ENCODE measurements at regions not wholly inside any gene's neighbourhood (a gene's known extent, or its start where the extent isn't known, plus 50 kb on each side); places are given as distances from the start of the nearest gene placed in this dataset.

GRCh38 chr4:177568931-177569330 lies 126.7 kb upstream of the AGA start:
- Histone ChIP-seq H2AFZ (ENCODE audit: low read length, unreplicated experiment) (no peak overlapping the region), H3K36me3 (ENCODE audit: insufficient read depth, low read length) (no peaks in the 10 kb centered on the region), H3K4me3 (ENCODE audit: low read depth, low read length) (no peak overlapping the region), H3K27me3 (ENCODE audit: insufficient read depth, low read length) (no peaks in the 10 kb centered on the region), H3K27ac (ENCODE audit: low read depth, low read length) (no peak overlapping the region), H3K79me2 (ENCODE audit: control insufficient read depth, insufficient read depth, low read length, unreplicated experiment) (no peaks in the 10 kb centered on the region), H3K4me1 (ENCODE audit: control insufficient read depth, insufficient read depth, low read length, unreplicated experiment) (peaks cover 4% of the 10 kb centered on the region)

GRCh38 chr4:177569434-177569833 lies 127.2 kb upstream of the AGA start:
- Histone ChIP-seq H3K27ac (ENCODE audit: low read depth, low read length) (no peak overlapping the region), H2AFZ (ENCODE audit: low read length, unreplicated experiment) (no peak overlapping the region), H3K36me3 (ENCODE audit: insufficient read depth, low read length) (no peaks in the 10 kb centered on the region), H3K27me3 (ENCODE audit: insufficient read depth, low read length) (no peaks in the 10 kb centered on the region), H3K4me1 (ENCODE audit: control insufficient read depth, insufficient read depth, low read length, unreplicated experiment) (peaks cover 5% of the 10 kb centered on the region), H3K4me3 (ENCODE audit: low read depth, low read length) (no peak overlapping the region), H3K79me2 (ENCODE audit: control insufficient read depth, insufficient read depth, low read length, unreplicated experiment) (no peaks in the 10 kb centered on the region)

GRCh38 chr4:177573507-177573906 lies 131.3 kb upstream of the AGA start:
- no peak overlapping the region for H3K4me3 ChIP-seq (ENCODE audit: low read depth, low read length)
- H3K79me2 ChIP-seq (ENCODE audit: control insufficient read depth, insufficient read depth, low read length, unreplicated experiment) = no peaks in the 10 kb centered on the region
- peaks cover 5% of the 10 kb centered on the region for H3K4me1 ChIP-seq (ENCODE audit: control insufficient read depth, insufficient read depth, low read length, unreplicated experiment)
- no peak overlapping the region for H2AFZ ChIP-seq (ENCODE audit: low read length, unreplicated experiment)
- no peaks in the 10 kb centered on the region for H3K36me3 ChIP-seq (ENCODE audit: insufficient read depth, low read length)
- H3K27ac ChIP-seq (ENCODE audit: low read depth, low read length) = no peak overlapping the region
- H3K27me3 ChIP-seq (ENCODE audit: insufficient read depth, low read length) = 0 out of 2 replicates have a peak, but pooled peaks cover 6% of the 10 kb centered on the region

- Histone ChIP-seq H3K4me1 (ENCODE audit: control insufficient read depth, insufficient read depth, low read length, unreplicated experiment) (peaks cover 5% of the 10 kb centered on the region), H2AFZ (ENCODE audit: low read length, unreplicated experiment) (no peak overlapping the region), H3K27ac (ENCODE audit: low read depth, low read length) (no peak overlapping the region), H3K36me3 (ENCODE audit: insufficient read depth, low read length) (no peaks in the 10 kb centered on the region), H3K4me3 (ENCODE audit: low read depth, low read length) (no peak overlapping the region), H3K27me3 (ENCODE audit: insufficient read depth, low read length) (0 out of 2 replicates have a peak, but pooled peaks cover 6% of the 10 kb centered on the region), H3K79me2 (ENCODE audit: control insufficient read depth, insufficient read depth, low read length, unreplicated experiment) (no peaks in the 10 kb centered on the region)
Measured at GRCh38 chr4:177574446-177574845, 132.2 kb upstream of the AGA start.

- Histone ChIP-seq H3K36me3 (ENCODE audit: insufficient read depth, low read length) (no peaks in the 10 kb centered on the region), H3K27me3 (ENCODE audit: insufficient read depth, low read length) (0 out of 2 replicates have a peak, but pooled peaks cover 6% of the 10 kb centered on the region), H2AFZ (ENCODE audit: low read length, unreplicated experiment) (no peak overlapping the region), H3K4me3 (ENCODE audit: low read depth, low read length) (no peak overlapping the region), H3K79me2 (ENCODE audit: control insufficient read depth, insufficient read depth, low read length, unreplicated experiment) (no peaks in the 10 kb centered on the region), H3K4me1 (ENCODE audit: control insufficient read depth, insufficient read depth, low read length, unreplicated experiment) (no peaks in the 10 kb centered on the region), H3K27ac (ENCODE audit: low read depth, low read length) (no peak overlapping the region)
Measured at GRCh38 chr4:177579649-177580048, 137.4 kb upstream of the AGA start.

- H3K27ac ChIP-seq (ENCODE audit: low read depth, low read length) = no peak overlapping the region
- no peaks in the 10 kb centered on the region for H3K36me3 ChIP-seq (ENCODE audit: insufficient read depth, low read length)
- no peaks in the 10 kb centered on the region for H3K4me1 ChIP-seq (ENCODE audit: control insufficient read depth, insufficient read depth, low read length, unreplicated experiment)
- H3K79me2 ChIP-seq (ENCODE audit: control insufficient read depth, insufficient read depth, low read length, unreplicated experiment) = no peaks in the 10 kb centered on the region
- H3K27me3 ChIP-seq (ENCODE audit: insufficient read depth, low read length) = no peaks in the 10 kb centered on the region
- no peak overlapping the region for H2AFZ ChIP-seq (ENCODE audit: low read length, unreplicated experiment)
- no peak overlapping the region for H3K4me3 ChIP-seq (ENCODE audit: low read depth, low read length)
Measured at GRCh38 chr4:177582992-177583391, 140.8 kb upstream of the AGA start.

- no peak overlapping the region for H3K4me3 ChIP-seq (ENCODE audit: low read depth, low read length)
- no peaks in the 10 kb centered on the region for H3K36me3 ChIP-seq (ENCODE audit: insufficient read depth, low read length)
- no peaks in the 10 kb centered on the region for H3K79me2 ChIP-seq (ENCODE audit: control insufficient read depth, insufficient read depth, low read length, unreplicated experiment)
- no peaks in the 10 kb centered on the region for H3K4me1 ChIP-seq (ENCODE audit: control insufficient read depth, insufficient read depth, low read length, unreplicated experiment)
- H2AFZ ChIP-seq (ENCODE audit: low read length, unreplicated experiment) = no peak overlapping the region
- no peak overlapping the region for H3K27ac ChIP-seq (ENCODE audit: low read depth, low read length)
- H3K27me3 ChIP-seq (ENCODE audit: insufficient read depth, low read length) = no peaks in the 10 kb centered on the region
Measured at GRCh38 chr4:177587989-177588388, 145.8 kb upstream of the AGA start.

GRCh38 chr4:177595386-177595785 lies 153.1 kb upstream of the AGA start:
- H3K27ac ChIP-seq (ENCODE audit: low read depth, low read length) = no peak overlapping the region
- H3K79me2 ChIP-seq (ENCODE audit: control insufficient read depth, insufficient read depth, low read length, unreplicated experiment) = no peaks in the 10 kb centered on the region
- no peaks in the 10 kb centered on the region for H3K27me3 ChIP-seq (ENCODE audit: insufficient read depth, low read length)

GRCh38 chr4:177596035-177596434 lies 153.8 kb upstream of the AGA start:
- H3K4me1 ChIP-seq (ENCODE audit: control insufficient read depth, insufficient read depth, low read length, unreplicated experiment) = peaks cover 10% of the 10 kb centered on the region
- no peak overlapping the region for H3K27ac ChIP-seq (ENCODE audit: low read depth, low read length)
- no peaks in the 10 kb centered on the region for H3K27me3 ChIP-seq (ENCODE audit: insufficient read depth, low read length)
- H3K79me2 ChIP-seq (ENCODE audit: control insufficient read depth, insufficient read depth, low read length, unreplicated experiment) = no peaks in the 10 kb centered on the region
- H3K4me3 ChIP-seq (ENCODE audit: low read depth, low read length) = no peak overlapping the region
- no peak overlapping the region for H2AFZ ChIP-seq (ENCODE audit: low read length, unreplicated experiment)
- H3K36me3 ChIP-seq (ENCODE audit: insufficient read depth, low read length) = no peaks in the 10 kb centered on the region

More at GRCh38 chr4:177595386-177595785, 153.1 kb upstream of the AGA start:
- Histone ChIP-seq H3K4me3 (ENCODE audit: low read depth, low read length) (no peak overlapping the region), H3K36me3 (ENCODE audit: insufficient read depth, low read length) (no peaks in the 10 kb centered on the region), H3K4me1 (ENCODE audit: control insufficient read depth, insufficient read depth, low read length, unreplicated experiment) (peaks cover 10% of the 10 kb centered on the region), H2AFZ (ENCODE audit: low read length, unreplicated experiment) (no peak overlapping the region)

- no peaks in the 10 kb centered on the region for H3K27me3 ChIP-seq (ENCODE audit: insufficient read depth, low read length)
- no peak overlapping the region for H2AFZ ChIP-seq (ENCODE audit: low read length, unreplicated experiment)
- no peaks in the 10 kb centered on the region for H3K79me2 ChIP-seq (ENCODE audit: control insufficient read depth, insufficient read depth, low read length, unreplicated experiment)
- H3K27ac ChIP-seq (ENCODE audit: low read depth, low read length) = no peak overlapping the region
- H3K4me1 ChIP-seq (ENCODE audit: control insufficient read depth, insufficient read depth, low read length, unreplicated experiment) = peaks cover 10% of the 10 kb centered on the region
- H3K4me3 ChIP-seq (ENCODE audit: low read depth, low read length) = no peak overlapping the region
- H3K36me3 ChIP-seq (ENCODE audit: insufficient read depth, low read length) = no peaks in the 10 kb centered on the region
Measured at GRCh38 chr4:177596991-177597390, 154.8 kb upstream of the AGA start.

GRCh38 chr4:177605252-177605651 lies 163.0 kb upstream of the AGA start:
- no peaks in the 10 kb centered on the region for H3K4me1 ChIP-seq (ENCODE audit: control insufficient read depth, insufficient read depth, low read length, unreplicated experiment)
- no peaks in the 10 kb centered on the region for H3K27me3 ChIP-seq (ENCODE audit: insufficient read depth, low read length)
- no peaks in the 10 kb centered on the region for H3K36me3 ChIP-seq (ENCODE audit: insufficient read depth, low read length)
- no peak overlapping the region for H3K27ac ChIP-seq (ENCODE audit: low read depth, low read length)
- no peak overlapping the region for H3K4me3 ChIP-seq (ENCODE audit: low read depth, low read length)
- H3K79me2 ChIP-seq (ENCODE audit: control insufficient read depth, insufficient read depth, low read length, unreplicated experiment) = no peaks in the 10 kb centered on the region
- H2AFZ ChIP-seq (ENCODE audit: low read length, unreplicated experiment) = no peak overlapping the region
